Activated naive CD8-positive, alpha-beta T cell treated with anti-CD3 and anti-CD28 coated beads, Interleukin-2, amount 50 U/mL, for 24 hours (primary cell): ENCODE measurements at regions not wholly inside any gene's neighbourhood (a gene's known extent, or its start where the extent isn't known, plus 50 kb on each side); places are given as distances from the start of the nearest gene placed in this dataset.

Experiments
- ATAC-seq: fragments of 150-1000 bp; cut with Tn5 transposase; one replicate; pipeline ENCODE4 v1.10.0; 2021
- DNase-seq: peaks from one replicate; pipeline ENCODE4 v3.0.0; 2021
- H3K27ac Mint-ChIP-seq: one replicate; pipeline ENCODE4 v1.8.0; 2021; ENCODE audit warnings: mild to moderate bottlenecking, mixed read lengths
- H3K27me3 Mint-ChIP-seq: one replicate; pipeline ENCODE4 v1.8.0; 2021; ENCODE audit warnings: mixed read lengths
- H3K36me3 Mint-ChIP-seq: one replicate; pipeline ENCODE4 v1.8.0; 2021; ENCODE audit warnings: low read depth, mixed read lengths
- H3K4me1 Mint-ChIP-seq: one replicate; pipeline ENCODE4 v1.8.0; 2021; ENCODE audit warnings: mixed read lengths
- H3K4me3 Mint-ChIP-seq: one replicate; pipeline ENCODE4 v1.8.0; 2021; ENCODE audit warnings: mild to moderate bottlenecking, moderate library complexity, mixed read lengths
- H3K9me3 Mint-ChIP-seq: one replicate; pipeline ENCODE4 v1.8.0; 2021; ENCODE audit warnings: mixed read lengths

DNA sequence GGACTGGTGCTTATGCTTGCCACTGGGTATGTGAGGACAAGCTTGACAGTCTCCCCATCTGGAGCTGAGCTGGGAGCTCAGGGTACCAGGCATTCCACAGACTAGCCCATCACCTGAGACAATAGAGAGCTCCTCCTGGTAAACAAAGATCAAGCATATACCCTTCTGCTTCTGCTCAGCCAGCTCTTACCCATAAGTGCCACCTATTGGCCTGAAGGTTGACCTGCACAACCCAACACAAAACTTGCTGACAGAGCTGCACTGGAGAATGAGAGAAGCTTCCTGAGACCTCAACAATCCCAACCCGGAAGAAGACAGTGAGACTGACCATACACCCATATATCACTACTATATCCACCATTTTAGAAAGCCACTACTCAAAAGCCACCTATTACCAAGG, 1049.2 kb upstream of the INTU start:
- Mint-ChIP-seq H3K9me3 (peaks cover 20% of the 10 kb centered on the region), H3K36me3 (no peaks in the 10 kb centered on the region), H3K4me3 (no peak overlapping the region), H3K27ac (no peak overlapping the region), H3K27me3 (no peaks in the 10 kb centered on the region), H3K4me1 (no peaks in the 10 kb centered on the region)
- DNase-seq: no peak
- no peak for ATAC-seq

DNA sequence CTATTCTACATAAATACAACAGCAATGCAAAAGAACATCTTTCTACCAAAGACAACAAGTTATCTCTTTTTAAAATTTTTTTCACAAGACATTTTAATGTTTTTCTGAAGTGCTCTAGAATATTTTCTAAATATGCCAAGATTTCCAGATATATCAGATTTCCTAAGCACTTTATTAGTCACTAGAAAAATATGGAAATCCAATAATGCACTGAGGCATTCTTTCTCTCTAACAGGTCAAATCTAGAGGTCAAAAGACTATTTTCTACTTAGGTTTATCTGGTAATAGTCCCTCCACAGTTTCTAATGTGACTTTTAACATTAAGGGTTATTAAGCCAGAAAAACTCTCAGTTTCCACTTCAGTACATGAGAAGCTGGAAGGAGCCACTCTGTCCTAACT, 1041.2 kb upstream of the INTU start:
- H3K36me3 Mint-ChIP-seq: no peaks in the 10 kb centered on the region
- H3K4me1 Mint-ChIP-seq: no peaks in the 10 kb centered on the region
- ATAC-seq (no peak), DNase-seq (no peak)
- no peaks in the 10 kb centered on the region for H3K27me3 Mint-ChIP-seq
- H3K9me3 Mint-ChIP-seq: peaks cover 6% of the 10 kb centered on the region
- H3K4me3 Mint-ChIP-seq: no peak overlapping the region
- no peak overlapping the region for H3K27ac Mint-ChIP-seq

DNA sequence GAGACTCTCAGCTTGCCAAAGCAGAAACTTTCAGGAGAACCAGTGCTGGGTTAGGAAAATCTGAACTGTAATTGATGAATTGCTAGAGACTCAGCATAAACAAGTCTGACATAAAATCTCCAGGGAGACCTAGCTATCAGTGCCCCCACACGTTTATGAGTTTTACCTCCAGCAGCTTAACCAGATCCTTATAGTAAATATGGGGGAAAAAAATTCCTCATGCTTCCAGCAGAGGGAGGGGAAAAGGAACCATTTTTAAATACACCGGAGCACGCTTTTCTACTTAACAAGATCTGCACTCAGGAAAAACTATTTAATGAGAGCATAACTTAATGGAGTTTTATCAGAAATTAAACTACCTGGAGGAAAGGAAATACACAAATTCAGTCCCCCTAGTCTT, 1040.7 kb upstream of the INTU start:
- Mint-ChIP-seq H3K4me3 (no peak overlapping the region), H3K27me3 (no peaks in the 10 kb centered on the region), H3K27ac (no peak overlapping the region), H3K4me1 (no peaks in the 10 kb centered on the region), H3K36me3 (no peaks in the 10 kb centered on the region), H3K9me3 (peaks cover 4% of the 10 kb centered on the region)
- DNase-seq (no peak), ATAC-seq (no peak)

DNA sequence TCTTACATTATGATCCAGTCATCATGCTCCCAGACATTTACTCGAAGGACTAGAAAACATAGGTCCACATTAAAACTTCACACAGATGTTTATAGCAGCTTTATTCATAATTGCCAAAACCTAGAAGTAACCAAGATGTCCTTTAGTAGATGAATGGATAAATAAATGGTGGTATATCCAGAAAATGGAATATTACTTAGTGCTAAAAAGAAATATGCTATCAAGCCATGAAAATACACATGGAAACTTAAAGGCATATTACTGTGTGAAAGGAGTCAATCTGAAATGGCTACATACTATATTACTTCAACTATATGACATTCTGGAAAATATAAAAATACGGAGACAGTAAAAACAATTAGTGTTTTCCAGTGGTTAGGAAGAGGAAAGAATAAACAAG, 1039.1 kb upstream of the INTU start:
- H3K27me3 Mint-ChIP-seq: no peaks in the 10 kb centered on the region
- no peaks in the 10 kb centered on the region for H3K36me3 Mint-ChIP-seq
- H3K4me3 Mint-ChIP-seq: no peak overlapping the region
- peaks cover 4% of the 10 kb centered on the region for H3K9me3 Mint-ChIP-seq
- ATAC-seq (no peak), DNase-seq (no peak)
- H3K27ac Mint-ChIP-seq: no peak overlapping the region
- H3K4me1 Mint-ChIP-seq: no peaks in the 10 kb centered on the region

DNA sequence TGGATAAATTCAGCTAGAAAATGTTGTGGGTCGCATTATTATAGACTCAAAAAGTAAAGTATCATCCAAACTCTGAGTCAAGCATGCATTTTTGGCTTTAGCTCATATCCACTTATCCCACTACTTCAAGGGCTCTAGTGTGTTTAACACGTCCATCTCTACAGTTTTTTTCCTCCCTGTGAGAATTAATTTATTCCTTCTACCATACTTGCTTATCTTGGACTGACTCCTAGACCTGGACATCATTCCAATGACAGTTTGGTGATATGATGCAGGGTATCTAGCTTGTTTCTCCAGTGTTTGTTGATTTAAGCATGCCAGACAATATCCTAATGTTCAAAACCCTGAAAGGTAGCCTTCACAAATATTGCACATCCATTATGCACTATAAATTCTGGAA, 1037.1 kb upstream of the INTU start:
- Mint-ChIP-seq H3K4me1 (no peaks in the 10 kb centered on the region), H3K27me3 (no peaks in the 10 kb centered on the region), H3K9me3 (no peaks in the 10 kb centered on the region), H3K4me3 (no peak overlapping the region), H3K36me3 (no peaks in the 10 kb centered on the region), H3K27ac (no peak overlapping the region)
- DNase-seq (no peak), ATAC-seq (no peak)

DNA sequence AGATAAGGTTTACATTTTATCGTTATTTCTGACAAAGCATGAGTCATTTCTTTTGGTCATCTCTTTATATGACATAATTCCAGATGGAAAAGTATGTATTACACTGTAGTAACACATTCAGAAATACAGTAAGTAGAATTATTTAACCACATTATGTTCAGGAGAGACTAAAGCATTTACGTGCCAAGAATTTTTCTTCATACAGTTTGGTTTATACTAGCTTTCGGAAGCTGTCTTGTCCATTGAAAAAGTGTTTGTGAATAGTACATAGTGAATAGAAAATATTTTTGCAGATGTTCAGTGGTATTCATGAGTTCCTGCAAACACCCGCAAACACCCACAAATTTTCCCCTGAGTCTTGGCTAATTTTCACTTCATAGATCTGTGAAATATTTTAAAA, 1033.0 kb upstream of the INTU start:
- H3K9me3 Mint-ChIP-seq: no peaks in the 10 kb centered on the region
- H3K36me3 Mint-ChIP-seq: no peaks in the 10 kb centered on the region
- no peak for ATAC-seq
- no peak overlapping the region for H3K4me3 Mint-ChIP-seq
- H3K27ac Mint-ChIP-seq: no peak overlapping the region
- H3K4me1 Mint-ChIP-seq: no peaks in the 10 kb centered on the region
- no peak for DNase-seq
- no peaks in the 10 kb centered on the region for H3K27me3 Mint-ChIP-seq

DNA sequence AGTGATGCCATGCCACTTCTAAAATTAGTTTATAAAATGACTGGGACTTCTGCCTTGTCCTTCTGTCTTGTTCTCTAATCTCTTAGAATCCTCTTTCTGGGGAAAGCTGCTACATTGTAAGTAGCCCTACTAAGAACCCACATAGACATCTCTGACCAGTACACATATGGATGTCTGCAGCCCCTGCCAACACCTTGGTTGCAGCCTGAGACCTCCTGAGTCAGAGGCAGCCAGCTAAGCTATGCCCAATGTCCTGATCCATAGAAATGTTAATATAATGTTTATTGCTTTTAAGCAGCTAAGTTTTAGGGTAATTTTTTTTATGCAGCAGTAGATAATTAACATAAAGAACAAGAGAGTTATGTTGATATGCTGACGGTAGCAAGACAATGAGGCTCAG, 1029.5 kb upstream of the INTU start:
- no peak overlapping the region for H3K27ac Mint-ChIP-seq
- DNase-seq (no peak), ATAC-seq (no peak)
- H3K4me1 Mint-ChIP-seq: no peaks in the 10 kb centered on the region
- no peaks in the 10 kb centered on the region for H3K27me3 Mint-ChIP-seq
- no peaks in the 10 kb centered on the region for H3K9me3 Mint-ChIP-seq
- no peaks in the 10 kb centered on the region for H3K36me3 Mint-ChIP-seq
- no peak overlapping the region for H3K4me3 Mint-ChIP-seq

DNA sequence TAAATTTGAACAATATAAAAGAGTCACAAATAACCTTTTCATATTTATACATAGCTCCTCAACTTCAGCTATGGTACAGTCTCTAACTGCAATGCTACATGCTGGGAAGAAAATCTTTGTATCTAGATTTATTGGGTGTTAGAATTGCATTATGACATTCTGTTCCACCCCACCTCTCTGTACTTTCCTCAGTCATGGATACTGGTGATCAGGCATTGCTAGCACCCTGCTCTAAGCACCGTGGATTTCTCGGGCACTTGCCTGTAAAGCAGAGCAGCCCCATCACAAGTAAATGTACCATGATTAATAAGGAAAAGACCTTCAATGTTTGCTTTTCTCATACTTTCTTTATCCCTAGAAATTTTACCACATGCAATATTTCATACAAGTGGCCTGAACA, 1028.9 kb upstream of the INTU start:
- Mint-ChIP-seq H3K36me3 (no peaks in the 10 kb centered on the region), H3K4me3 (no peak overlapping the region), H3K4me1 (no peaks in the 10 kb centered on the region), H3K27me3 (no peaks in the 10 kb centered on the region), H3K27ac (no peak overlapping the region), H3K9me3 (no peaks in the 10 kb centered on the region)
- DNase-seq (no peak), ATAC-seq (no peak)

DNA sequence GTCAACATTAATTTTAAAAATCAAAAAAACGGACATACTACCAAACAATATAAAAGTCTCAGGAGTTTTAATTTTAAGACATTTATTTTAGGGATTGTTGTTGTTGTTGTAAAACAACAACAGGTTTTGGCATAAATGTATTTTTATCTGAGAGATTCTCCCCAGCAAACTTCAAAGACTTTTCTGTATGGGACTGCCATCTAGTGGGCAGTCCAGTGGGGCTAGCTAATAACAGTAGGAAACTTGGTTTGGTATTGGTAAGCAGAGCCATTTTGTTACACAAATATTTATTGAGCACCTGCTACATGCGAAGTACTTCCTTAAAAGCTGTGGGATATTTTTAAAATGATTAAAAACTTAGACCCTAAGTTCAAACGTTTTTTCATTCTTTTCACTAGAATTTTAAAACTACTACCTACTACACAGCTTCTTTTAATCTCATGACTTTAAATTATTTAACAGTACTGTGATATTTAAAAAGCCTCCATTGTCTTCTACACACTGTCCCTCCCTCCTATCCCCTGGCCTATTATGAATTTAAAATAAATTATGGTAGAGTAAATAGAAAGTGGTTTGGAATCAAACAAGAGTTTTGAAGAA, 1028.4 kb upstream of the INTU start:
- ATAC-seq: no peak
- peak; percentile 1 for DNase-seq

DNA sequence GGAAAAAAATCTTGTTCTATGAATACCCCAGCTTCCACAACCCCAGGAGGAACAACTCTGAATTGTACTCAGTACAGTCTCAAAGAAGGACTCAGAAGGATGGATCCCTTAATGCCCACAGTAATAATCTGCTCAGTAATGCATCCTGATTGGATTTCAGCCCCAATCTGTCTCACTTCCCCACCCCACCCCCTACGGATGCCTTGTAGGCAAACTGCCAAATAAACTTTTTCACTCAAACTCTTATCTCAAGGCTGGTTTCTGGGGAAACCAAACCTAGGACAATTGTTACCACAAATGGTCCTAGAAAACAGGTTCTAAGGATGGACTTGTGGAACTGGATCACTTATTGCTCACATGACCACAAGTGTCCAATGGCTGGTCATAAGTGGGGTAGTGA, 1021.8 kb upstream of the INTU start:
- DNase-seq (no peak), ATAC-seq (no peak)
- Mint-ChIP-seq H3K4me3 (no peak overlapping the region), H3K27me3 (no peaks in the 10 kb centered on the region), H3K27ac (no peak overlapping the region), H3K36me3 (no peaks in the 10 kb centered on the region), H3K4me1 (no peaks in the 10 kb centered on the region), H3K9me3 (peaks cover 3% of the 10 kb centered on the region)

More for the DNA sequence above, 1028.4 kb upstream of the INTU start:
- Mint-ChIP-seq H3K9me3 (no peaks in the 10 kb centered on the region), H3K4me1 (no peaks in the 10 kb centered on the region), H3K36me3 (no peaks in the 10 kb centered on the region), H3K27ac (no peak overlapping the region), H3K4me3 (no peak overlapping the region), H3K27me3 (no peaks in the 10 kb centered on the region)

DNA sequence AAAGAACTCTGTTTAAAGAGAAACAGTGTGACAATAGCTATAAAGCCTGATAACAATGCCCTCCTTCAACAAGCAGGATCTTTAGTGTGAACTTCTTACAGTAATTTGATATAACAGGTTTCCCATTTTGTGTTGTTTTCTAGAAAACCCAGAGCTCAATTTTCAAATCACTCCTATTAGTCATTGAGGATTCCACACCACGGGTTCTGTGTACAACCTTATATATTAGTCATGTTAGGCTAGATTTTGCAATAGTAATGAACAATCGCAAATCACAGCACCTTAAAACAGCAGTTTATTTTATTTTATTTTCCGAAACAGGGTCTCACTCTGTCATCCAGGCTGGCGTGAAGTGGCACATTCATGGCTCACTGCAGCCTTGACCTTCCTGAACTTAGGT, 1020.9 kb upstream of the INTU start:
- Mint-ChIP-seq H3K27ac (no peak overlapping the region), H3K27me3 (no peaks in the 10 kb centered on the region), H3K9me3 (peaks cover 3% of the 10 kb centered on the region), H3K4me1 (no peaks in the 10 kb centered on the region), H3K4me3 (no peak overlapping the region), H3K36me3 (no peaks in the 10 kb centered on the region)
- ATAC-seq: no peak
- no peak for DNase-seq

DNA sequence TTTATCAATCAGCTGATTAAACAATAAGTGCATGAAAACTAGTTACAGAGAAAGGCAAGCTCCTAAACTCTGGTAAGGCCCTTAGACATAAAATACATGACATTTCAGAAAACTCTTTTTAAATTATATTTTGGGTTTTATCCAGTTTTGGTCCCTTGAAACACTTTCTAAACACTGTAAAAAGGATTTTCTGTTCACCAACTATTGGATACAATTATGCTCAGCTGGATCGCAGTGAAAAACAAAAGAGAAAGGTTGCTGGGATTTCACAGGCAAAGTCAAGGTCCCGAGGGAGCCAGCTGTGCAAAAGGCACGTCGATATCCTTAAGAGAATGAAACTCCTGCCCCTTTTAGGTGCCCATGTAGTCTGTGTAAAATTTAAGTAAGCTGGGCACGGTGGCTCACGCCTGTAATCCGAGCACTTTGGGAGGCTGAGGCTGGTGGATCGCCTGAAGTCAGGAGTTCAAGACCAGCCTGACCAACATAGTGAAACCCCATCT, 1018.4 kb upstream of the INTU start:
- DNase-seq (no peak), ATAC-seq (no peak)
- Mint-ChIP-seq H3K27ac (no peak overlapping the region), H3K4me1 (no peaks in the 10 kb centered on the region), H3K27me3 (no peaks in the 10 kb centered on the region), H3K9me3 (peaks cover 3% of the 10 kb centered on the region), H3K4me3 (no peak overlapping the region), H3K36me3 (no peaks in the 10 kb centered on the region)

DNA sequence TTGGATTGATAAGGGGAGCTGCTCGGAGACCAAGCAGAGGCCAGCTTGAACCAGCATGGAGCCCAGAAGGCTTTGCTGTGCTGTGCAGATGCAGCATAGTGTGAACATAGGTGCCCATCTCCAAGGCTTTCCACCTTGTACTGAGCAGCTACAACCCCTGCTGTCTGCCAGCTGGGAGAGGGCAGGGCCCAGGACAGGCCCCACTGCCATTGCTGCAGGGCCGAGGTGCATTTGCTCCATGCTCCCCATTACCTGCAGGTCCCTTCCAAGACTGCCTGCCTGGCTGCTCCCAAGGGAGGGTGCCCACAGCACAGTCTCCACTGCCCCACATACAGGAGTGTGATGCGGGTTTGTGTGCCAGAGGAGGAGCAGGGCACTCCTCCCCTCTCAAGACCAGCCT, 1016.0 kb upstream of the INTU start:
- no peak overlapping the region for H3K27ac Mint-ChIP-seq
- ATAC-seq (peak; percentile 15), DNase-seq (no peak)
- no peaks in the 10 kb centered on the region for H3K4me1 Mint-ChIP-seq
- no peaks in the 10 kb centered on the region for H3K27me3 Mint-ChIP-seq
- H3K9me3 Mint-ChIP-seq: peaks cover 4% of the 10 kb centered on the region
- no peak overlapping the region for H3K4me3 Mint-ChIP-seq
- H3K36me3 Mint-ChIP-seq: no peaks in the 10 kb centered on the region

DNA sequence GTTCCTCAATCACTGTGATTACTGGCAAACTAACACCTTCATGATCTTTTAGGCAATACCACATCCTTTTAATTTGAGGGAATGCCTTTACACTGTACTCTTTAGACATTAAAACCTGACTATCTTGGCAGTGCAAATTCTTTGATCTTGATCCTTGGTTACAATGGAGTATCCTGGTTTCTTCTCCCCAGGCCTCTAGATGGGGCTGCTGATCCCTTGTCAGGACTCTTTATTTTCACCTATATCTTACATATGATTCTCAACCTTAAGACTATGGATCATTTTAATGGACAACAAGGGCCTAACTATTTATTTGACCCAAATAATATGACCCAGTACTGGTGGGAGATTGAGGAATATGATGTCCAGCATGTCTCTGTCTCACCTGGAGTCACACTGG, 1005.5 kb upstream of the INTU start:
- Mint-ChIP-seq H3K4me1 (no peaks in the 10 kb centered on the region), H3K36me3 (no peaks in the 10 kb centered on the region), H3K9me3 (peaks cover 4% of the 10 kb centered on the region), H3K4me3 (no peak overlapping the region), H3K27me3 (no peaks in the 10 kb centered on the region), H3K27ac (no peak overlapping the region)
- DNase-seq (no peak), ATAC-seq (no peak)

DNA sequence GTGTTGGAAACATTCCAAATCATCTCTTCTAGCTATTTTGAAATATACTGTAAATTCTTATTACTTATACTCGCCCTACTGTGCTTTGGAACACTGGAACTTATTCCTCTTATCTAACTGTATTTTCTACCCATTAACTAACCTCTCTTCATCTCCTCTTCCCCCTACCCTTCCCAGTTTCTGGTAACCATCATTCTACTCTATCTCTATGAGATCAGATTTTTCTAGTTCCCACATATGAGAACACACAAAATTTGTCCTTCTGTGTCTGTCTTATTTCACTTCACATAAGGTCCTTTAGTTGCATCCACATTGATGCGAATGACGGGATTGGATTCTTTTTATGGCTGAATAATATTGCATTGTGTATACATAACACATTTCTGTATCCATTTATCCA, 1003.8 kb upstream of the INTU start:
- Mint-ChIP-seq H3K27ac (no peak overlapping the region), H3K36me3 (no peaks in the 10 kb centered on the region), H3K4me3 (no peak overlapping the region), H3K27me3 (no peaks in the 10 kb centered on the region), H3K9me3 (no peaks in the 10 kb centered on the region), H3K4me1 (no peaks in the 10 kb centered on the region)
- ATAC-seq (no peak), DNase-seq (no peak)

DNA sequence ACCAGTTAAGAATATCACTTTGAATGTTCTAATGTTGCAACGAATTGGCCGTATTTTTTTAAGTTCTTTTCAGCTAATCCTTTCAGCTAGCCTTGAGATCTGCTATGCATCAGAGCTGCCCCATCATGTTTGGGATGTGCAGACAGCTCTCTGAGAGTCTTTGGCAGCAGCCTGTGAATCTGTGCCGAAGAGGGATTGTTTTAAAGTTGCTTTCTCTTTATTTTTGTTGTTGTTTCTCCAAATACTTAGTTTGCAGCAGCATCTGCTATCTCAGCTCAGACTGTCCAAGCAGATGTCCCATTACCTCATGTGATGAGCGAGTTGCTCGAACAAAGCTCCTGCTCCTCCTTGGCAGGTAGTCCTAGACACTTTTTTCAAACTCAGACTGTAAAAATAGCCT, 1002.5 kb upstream of the INTU start:
- H3K4me1 Mint-ChIP-seq: no peaks in the 10 kb centered on the region
- H3K36me3 Mint-ChIP-seq: no peaks in the 10 kb centered on the region
- H3K9me3 Mint-ChIP-seq: no peaks in the 10 kb centered on the region
- ATAC-seq (no peak), DNase-seq (no peak)
- no peak overlapping the region for H3K4me3 Mint-ChIP-seq
- no peaks in the 10 kb centered on the region for H3K27me3 Mint-ChIP-seq
- H3K27ac Mint-ChIP-seq: no peak overlapping the region
